ENCODE measurements at regions not wholly inside any gene's neighbourhood (a gene's known extent, or its start where the extent isn't known, plus 50 kb on each side); places are given as distances from the start of the nearest gene placed in this dataset.
"Not testable (repeated sequence)": the region's sequence is repeated elsewhere in the genome, so short reads cannot be mapped to it uniquely, and the experiment has no call there.

DNA sequence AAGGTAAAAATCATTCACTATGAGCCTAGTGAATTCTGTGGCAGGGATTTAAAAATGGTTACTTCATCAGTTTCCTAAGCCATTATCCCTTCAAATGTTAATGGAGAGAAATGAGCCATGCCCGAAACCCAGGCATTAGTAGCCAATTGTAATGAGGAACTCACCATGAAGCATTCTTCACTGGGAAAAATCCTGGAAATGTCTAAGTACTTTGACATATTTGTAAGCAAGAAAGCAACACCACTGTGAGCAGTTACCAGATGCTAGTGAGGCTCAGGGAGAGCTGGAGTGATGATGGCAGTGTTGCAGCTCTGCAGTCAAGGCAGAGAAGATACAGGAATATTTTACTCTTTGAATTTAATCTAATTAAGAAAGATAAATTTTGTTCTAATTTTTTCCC, 220.0 kb upstream of the MBL2 start:
- no peak for DNase-seq

DNA sequence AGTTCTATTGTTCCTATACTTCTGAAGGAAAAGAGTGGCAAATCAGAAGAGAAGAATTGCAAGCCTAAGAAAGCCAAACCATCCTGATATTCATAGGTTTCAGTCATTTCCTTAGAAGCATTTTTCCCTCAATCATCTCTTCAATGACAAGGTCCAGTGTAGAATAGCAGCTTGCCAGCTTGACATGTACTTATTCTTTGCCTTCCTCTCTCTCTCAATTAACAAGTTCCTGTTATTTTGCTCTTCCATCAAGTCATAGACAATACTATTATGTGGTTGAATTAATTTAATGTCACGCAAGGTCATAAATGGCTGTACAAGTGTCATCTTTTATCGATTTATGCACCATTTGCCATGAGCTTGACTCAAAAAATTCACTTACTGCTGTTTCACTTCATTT, 216.3 kb upstream of the MBL2 start:
- no peak for DNase-seq

DNA sequence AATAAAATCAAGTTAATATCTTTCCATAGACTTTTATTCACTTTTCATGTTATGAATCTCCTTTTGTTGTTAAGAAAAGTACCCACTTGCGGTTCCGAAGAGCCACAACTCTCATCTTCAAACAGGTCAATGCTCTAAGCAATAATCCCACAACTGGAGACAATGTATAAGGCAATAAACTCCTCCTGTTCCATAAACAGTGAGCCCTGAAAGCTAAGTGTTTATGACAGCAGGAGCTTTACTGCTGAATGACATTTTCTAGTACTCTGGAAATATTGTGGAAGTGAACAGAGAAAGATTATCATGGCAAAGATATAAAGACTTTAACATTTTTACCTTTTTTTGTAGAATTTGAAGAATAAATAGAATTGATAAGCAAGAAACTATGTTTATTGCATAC, 213.5 kb upstream of the MBL2 start:
- no peak for DNase-seq

DNA sequence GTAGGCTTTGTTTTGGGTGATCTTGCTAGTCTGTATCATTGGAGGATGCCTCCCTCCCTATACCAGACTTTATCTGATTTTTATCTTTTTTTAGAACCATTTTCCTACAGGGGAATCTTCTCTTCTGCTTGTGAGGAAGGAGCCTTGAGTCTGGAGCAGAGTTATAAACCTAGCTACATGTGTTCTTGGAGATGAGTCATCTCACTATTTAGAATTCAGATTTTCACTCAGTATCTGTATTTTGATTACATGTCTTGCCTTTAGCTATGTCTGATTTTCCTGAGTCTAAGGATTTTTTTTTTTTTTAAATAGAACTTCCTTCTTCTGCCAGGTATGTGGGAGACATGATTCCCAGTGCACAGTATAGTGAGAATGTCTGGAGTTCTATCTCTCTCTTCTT, 211.6 kb upstream of the MBL2 start:
- no peak for DNase-seq

DNA sequence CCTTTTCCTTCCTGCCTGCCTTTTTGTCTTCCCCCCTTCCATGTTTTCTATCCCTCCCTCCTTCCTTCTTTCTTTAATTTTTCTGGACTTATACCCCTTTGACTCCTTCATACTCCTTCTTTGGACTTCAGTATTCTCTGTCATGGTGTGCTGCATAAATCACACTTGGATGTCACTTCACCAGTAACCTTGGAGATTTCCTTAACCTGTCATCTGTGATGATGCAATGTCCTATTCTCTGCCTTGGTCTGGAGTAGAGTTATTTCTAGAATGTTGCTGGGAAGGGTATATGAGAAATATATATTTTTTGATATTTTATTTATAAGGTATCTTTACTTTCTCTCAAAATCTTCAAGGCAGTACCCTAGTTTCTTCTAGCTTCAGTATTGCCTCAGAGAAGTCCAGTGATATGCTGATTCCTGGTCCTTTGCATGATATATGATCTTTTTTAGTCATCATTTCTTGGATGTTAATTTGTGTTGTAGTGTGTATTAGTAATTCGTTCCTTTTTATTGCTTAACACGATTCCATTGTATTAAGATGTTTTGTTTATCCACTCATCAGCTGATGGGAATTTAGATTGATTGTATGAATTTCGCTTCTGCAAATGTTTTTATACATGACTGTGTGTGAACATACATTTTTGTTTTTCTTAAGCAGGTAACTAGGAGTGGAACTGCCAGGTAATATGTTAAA, 206.9 kb upstream of the MBL2 start:
- DNase-seq = no peak

DNA sequence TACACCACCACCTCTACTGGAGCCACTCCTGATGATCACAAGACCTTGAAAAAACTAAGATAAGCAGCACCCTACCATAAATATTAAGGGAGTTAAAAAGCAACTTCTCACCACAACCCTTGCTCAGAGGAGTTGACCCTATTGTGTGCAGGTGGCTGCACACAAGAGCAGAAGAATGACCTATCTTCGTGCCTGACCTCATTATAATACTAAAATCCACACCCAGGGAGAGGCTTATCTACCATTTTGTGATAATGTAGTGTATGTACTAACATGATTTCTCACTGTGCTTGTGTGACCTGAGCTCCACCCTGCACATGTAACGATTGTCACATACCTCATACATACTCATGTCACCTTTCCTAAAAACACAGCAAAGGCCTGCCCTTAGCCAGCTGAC, 205.0 kb upstream of the MBL2 start:
- DNase-seq = no peak

DNA sequence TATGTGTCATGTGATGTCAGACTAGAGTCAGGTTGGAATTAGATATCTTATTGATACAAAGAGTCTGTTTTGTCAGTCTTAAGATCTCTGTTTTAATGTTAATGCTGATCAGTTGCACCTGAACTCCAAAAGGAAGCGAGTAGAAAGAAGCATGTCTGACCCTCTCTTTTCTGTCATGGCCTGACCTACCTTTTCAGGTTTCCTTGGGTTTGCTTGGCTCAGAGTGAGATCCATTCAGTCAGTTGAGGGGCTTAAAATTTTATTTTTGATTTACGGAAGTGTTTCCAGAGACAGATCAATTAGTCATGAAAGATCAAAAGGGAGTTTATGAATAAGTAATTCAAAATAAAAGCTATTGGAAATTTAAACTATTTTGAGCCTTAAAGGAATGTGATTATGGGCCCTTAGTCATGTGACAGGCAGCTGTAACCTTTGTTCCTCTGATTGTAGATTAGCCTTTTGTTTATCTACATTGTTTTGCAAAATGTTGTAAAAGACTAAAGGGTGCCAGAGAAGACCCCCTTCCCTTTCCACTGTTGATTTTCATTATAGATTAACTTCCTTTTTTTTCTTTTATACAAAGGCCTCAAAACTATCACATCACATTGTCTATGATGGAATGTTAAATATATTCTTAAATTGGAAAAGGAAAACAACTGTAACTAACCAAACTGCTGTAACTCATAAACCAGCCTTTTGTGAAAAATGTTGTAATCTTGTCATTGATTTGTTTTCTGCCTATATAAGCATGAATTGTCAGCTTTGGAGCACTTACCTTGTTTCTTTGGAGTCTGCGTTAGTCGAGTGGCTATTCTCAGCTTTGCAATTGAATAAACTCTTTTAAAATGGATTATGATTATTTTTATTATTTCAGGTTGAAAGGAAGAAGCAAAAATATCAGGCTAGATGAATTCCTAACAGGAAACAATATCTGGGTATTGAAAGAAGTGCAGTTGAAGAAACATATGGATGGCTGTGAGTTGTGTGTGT, 195.5 kb upstream of the MBL2 start:
- DNase-seq = no peak

DNA sequence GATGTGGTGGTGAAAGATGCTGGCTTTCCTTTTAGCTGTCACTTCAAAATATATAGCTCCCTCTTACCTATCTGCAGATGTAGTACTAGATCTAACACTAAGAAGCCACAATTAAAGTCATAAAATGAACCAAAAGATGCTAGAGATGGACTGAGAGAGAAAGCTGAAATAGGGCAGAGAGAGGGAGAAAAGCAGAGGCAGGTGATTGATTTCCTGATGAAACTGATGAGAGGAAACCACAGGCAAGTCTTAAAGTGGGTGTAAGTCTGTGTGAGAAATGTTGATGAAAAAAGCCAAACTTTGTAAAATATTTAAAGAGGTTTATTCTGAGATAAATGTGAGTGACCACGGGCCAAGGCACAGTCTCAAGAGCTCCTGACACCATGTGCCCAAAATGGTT, 194.3 kb upstream of the MBL2 start:
- no peak for DNase-seq

DNA sequence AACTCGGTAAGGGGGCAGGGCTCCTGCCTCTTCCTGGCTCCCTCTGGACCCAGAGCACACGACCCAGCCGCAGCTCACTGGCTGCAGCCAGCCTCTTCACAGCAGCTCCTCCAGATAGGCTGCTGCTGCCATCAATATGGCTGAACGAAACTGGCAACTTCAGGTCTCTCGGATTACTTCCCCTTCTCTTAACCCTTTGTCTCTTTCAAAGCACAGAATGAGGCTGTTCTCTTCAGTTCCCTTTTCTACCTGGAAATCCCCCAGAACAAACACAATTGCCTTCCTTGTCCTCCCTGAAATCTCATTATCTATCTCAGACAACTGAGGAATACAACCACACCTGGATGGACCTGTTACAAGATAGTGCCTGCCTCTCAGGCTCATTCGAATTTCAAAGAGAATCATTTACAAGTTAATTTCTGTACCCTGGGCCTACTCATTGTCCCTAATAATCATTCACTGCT, 193.4 kb upstream of the MBL2 start:
- no peak for DNase-seq

DNA sequence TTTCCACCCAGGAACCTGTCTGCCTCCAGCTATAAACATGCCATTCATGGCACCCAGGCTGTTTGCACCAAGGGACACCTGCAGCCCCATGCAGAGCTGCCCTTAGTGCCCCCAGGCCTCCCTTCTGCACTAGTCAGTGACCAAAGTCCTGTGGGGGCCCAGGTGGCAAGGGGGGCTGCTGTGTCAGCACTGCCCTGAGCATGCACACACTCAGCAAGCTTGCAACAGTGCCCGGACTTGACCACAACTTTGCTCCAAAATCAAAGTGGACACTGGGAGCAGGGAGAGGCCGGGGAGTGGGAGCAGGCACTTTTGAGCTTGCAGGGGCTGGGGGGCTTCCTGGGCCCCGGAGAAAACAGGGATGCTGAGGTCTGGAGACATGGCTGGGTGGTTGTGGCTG, 192.9 kb upstream of the MBL2 start:
- no peak for DNase-seq

DNA sequence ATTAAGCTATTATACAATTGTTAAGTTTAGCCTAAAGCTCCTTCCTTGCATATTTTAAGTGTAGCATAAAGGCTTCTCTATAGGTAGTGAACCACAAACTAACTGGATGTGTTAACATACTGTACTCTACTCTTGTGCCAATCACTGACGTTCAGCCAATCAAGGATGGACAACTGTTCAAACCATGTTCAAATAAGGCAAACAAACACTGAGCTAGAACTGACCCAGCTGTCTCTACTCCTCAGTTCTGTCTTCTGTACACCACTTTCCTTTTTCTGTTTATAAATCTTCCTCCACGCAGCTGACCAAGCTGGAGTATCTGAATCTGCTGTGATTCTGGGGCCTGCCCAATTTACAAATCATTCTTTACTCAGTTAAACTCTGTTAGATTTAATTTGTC, 188.7 kb upstream of the MBL2 start:
- no peak for DNase-seq

DNA sequence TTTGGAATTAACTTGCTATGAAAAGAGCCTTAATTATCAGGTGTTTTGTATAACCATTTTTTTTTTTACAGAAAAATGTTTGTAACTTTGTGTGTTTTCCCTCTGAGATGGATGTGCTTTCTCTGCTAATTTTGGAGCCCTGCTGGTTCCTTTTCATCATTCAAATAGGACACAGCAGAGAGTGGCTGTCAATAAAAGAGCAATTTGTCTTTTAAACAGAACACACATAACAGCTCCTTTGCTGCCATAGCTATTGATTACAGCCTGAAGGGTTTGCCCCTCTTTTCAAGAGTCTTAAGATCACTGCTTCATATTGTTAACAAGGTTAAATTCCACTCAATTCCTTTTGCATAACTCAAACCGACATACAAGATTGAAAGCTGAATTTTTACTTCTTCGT, 187.2 kb upstream of the MBL2 start:
- no peak for DNase-seq

DNA sequence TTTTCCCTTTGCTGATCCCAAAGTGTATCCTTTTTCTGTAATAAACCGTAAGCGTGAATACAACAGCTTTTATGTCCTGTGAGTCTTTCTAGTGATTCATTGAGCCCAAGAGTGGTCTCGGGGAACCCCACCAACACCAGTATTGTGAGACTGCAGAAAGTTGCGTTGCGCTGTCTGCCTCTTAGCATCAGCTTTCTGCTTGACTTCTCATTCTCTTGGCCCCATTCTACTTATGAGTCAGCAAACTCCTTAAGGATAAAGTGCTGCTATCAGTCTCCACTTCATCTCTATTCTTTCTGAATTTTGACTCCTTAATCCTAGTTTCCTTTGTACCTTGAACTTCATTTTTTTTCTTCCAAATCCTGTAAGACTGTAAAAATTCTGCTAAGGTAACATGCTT, 184.3 kb upstream of the MBL2 start:
- DNase-seq = no peak

DNA sequence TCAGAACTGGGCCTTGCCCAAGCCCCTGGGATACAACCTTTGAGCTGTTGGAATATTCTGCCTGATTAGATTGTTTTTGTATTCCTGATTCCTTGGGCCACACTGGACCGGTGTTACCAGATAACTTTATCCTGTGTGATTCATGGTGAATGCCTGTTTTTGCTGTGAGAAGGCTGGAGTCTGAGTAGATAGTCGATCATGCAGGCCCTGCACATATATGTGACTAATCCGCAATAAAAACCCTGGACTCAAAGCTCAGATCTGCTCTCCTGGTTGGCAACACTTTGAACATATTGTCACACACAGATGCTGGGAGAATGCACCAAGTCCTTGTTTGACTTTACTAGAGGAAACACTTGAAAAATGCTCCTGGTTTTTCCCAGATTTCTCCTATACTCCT, 183.9 kb upstream of the MBL2 start:
- no peak for DNase-seq

DNA sequence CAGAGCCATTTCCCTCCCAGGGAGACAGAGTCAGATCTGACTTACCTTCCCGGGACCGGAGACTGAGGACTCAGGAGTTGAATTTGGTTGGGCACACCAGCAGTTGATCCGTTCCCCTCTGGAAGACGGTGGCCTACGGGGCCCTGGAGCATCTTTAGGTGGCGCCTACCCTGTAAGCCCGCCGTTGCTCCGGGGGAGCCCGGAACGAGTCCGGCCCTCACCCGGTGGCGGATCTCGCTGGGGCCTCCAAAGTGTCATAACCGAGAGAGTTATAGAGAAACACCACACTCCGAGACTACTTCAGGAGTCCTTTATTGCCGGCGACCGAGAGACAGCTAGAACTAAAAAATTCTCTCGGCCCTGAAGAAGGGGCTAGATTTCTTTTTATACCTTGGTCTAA, 182.8 kb upstream of the MBL2 start:
- no peak for DNase-seq

DNA sequence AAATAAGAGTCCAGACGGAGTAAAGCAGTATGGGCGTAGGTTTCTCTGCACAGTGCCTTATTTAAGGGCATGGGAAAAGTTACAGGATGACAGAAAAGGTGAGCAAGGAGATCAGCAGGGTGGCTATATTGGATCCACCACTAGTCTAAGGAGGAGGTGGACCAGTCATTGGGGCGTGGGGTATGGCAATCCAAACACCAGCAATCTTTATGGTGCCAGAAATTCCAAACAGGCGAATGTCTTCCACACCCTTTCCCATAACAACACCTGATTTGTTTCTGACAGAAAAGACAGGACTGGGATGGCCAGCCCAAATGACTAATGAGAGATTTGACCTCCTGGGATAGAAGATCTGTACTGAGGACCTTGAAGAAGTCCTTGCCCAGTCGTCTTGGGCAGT, 181.8 kb upstream of the MBL2 start:
- DNase-seq = no peak

DNA sequence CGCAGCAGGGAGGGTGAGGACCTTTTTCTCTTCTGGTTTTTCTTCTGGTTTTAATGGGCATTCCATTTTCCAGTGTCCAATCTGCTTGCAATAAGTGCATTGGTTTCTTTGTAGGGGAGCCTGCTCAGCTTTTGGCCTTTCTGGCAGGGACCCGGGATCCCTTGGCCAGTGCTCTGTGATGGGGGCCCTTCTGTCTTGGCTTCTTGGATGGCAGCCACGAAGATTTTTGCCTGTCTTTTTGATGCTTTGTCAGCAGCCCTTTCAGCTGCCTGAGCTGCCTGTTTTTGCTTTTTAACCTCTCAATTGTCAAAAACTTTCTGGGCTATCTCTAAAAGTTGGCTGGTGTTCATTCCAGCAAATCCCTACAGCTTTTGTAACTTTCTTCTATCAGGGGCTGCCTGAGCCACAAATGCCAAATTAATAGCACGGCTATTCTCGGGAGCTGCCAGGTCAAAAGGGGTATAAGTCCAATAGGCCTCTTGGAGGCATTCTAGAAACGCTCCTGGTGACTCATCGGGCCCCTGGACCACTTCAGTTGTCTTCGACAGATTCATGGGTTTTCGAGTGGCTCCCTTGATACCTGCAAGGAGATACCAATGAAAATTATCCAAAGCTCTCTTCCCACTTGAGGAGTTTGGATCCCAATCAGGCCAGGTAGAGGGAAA, 179.9 kb upstream of the MBL2 start:
- no peak for DNase-seq

DNA sequence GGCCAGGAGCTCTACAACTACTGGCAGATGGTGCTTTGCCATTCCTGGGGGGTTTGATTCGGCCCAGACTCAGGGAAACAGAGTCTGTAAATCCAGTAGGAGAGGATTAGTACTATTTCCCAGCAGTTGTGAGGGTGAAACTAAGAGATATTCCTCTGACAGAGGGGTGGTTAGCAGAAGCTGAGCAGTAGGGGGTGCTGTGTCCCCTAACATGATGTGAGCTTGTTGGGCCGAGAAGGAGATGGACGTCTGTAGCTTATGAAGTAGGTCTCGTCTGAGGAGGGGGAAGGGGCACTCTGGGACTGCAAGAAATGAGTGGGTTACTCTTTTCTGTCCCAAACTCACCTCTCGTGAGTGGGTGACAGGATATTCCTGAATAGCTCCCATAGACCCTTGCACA, 179.2 kb upstream of the MBL2 start:
- no peak for DNase-seq

DNA sequence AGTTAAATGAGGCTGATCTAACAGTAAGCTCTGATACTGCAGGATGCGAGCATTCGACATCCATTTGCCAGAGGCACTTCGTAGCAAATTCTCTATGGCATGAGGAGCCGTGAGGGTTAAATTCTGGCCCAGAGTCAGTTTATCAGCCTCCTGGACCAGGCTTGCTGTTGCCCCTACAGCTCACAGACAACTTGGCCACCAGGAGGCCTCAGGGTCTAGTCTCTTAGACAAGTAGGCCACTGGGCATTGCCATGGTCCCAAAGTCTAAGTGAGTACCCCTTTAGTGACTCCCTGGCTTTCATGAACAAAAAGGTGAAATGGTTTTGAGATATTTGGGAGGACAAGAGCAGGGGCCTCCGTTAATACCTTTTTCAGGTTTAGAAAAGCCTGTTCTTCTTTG, 178.0 kb upstream of the MBL2 start:
- no peak for DNase-seq

DNA sequence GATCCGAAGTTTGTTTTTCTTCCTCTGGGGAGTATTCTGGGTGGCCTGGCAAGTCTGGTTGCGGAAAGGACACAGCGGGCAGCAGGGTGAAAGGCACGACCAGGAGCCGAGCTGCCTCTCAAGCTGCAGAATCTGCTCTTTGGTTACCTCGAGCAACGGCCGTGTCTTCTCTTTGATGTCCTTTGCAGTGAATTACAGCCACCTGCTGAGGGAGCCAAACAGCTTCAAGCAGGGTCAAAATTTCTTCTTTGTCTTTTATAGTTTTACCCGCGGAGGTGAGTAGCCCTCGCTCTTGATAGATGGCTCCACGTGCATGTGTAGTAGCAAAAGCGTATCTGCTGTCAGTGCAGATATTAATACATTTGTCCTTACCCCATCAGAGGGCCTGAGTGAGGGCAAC, 177.3 kb upstream of the MBL2 start:
- DNase-seq = no peak

DNA sequence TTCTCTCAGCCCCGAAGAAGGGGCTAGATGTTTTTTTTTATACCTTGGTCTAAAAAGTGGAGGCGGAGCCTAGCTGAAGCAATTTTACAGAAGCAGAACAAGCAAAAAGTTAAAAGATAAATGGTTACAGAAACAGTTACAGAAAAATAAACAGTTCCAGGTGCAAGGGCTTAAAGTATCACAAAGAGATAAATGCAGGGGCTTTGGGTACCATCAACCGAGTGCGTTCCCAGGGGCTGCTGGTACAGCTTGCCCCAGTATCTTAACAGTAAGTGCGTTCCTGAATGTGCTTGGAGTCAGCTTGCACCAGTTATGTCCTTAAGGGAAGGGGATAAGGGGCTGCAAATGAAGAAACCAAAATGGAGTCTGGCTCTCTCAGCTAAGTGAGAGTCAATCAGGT, 173.9 kb upstream of the MBL2 start:
- DNase-seq = no peak

DNA sequence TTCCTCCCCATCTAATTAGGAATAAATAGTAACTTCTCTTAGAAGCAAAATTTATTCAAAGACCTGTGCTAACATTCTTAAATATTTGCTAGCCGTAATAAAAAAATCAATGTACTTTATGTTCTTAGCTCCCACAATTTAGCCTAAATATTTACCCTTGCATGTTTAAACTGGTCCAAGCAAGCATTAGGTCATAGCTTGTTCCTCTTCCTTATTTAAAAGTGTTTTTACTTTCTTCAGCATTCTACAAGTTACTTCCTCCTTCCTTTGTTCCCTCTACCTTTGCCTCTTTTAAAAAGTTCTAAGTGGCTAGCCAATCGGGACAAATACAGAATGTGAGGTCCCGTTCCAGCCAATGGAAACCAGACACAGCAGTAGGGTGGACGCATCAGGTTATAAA, 172.9 kb upstream of the MBL2 start:
- not testable (repeated sequence) for DNase-seq

DNA sequence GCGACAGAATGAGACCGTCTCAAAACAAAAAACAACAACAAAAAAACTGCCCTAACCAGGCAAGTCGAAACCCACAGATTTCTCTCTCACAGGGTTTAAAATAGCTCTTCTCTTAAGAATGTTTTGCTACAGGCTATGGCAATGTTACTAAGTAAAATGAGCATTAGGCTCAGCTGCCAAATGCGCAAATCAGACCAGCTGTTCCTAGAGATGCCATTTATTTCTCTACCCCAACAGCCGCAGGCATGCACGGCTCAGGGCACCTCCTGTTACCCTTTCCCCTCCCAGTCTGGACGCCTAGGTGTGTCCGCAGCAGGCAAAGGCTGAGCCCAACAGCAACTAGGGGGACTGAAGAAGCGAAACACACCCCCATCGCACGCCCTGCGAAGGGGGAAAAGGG, 168.3 kb upstream of the MBL2 start:
- DNase-seq = no peak

DNA sequence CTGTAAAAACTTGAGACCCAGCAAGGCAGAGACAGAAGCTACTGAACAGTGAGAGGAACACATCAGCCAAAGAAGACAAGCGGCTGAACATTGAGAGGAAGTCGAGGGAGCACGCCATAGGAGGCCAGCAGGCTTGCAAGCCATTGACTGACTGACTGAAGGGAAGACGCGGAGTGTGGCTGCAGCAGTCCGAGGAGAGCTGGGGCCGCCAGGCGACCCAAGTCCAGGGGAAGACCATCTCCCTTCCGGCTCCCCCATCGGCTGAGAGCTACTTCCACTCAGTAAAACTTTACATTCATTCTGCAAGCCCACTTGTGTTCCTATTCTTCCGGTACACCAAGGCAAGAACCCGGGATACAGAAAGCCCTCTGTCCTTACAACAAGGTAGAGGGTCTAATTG, 167.3 kb upstream of the MBL2 start:
- no peak for DNase-seq
